ENCODE measurements at regions not wholly inside any gene's neighbourhood (a gene's known extent, or its start where the extent isn't known, plus 50 kb on each side); places are given as distances from the start of the nearest gene placed in this dataset.

- Histone ChIP-seq H3K56ac (replicated peaks; ENCODE audit: insufficient read length, low read depth, low read length) (no peak overlapping the region), H4K5ac (ENCODE audit: insufficient read length, low read depth, low read length) (no peak overlapping the region), H3K4ac (replicated peaks; ENCODE audit: insufficient read length, low read depth, low read length) (no peak overlapping the region), H3K4me1 (replicated peaks in 1 of 4; ENCODE audit: control insufficient read depth in 3 of 4, insufficient read depth in 4 of 4, low read length in 3 of 4) (no peaks in the 10 kb centered on the region), H2BK12ac (ENCODE audit: low read depth, low read length) (no peak overlapping the region), H3K27ac (ENCODE audit: low read depth, low read length) (no peak overlapping the region), H2BK5ac (ENCODE audit: low read depth, low read length) (no peak overlapping the region), H3K9ac (replicated peaks in 1 of 4; ENCODE audit: extremely low read depth in 1 of 4, low read depth in 3 of 4, low read length in 3 of 4) (no peak overlapping the region), H3K79me2 (ENCODE audit: control insufficient read depth in 1 of 2, insufficient read depth in 2 of 2, low read length in 2 of 2) (no peaks in the 10 kb centered on the region), H3K9me3 (ENCODE audit: insufficient read depth in 2 of 2, low read depth in 1 of 2, low read length in 1 of 2) (no peaks in the 10 kb centered on the region), H3K79me1 (ENCODE audit: low read depth, low read length) (no peaks in the 10 kb centered on the region), H3K36me3 (ENCODE audit: control insufficient read depth in 2 of 4, insufficient read depth in 4 of 4, low read length in 3 of 4) (no peaks in the 10 kb centered on the region), H2AK5ac (ENCODE audit: low read depth, low read length) (no peak overlapping the region), H3K4me3 (ENCODE audit: extremely low read depth in 1 of 4, insufficient read depth in 2 of 4, low read depth in 3 of 4, low read length in 4 of 4) (no peak overlapping the region), H3K4me2 (ENCODE audit: insufficient read depth in 1 of 2, low read depth in 2 of 2, low read length in 2 of 2) (no peak overlapping the region), H3K18ac (ENCODE audit: extremely low read depth, low read length) (no peak overlapping the region), H2BK120ac (replicated peaks; ENCODE audit: low read depth, low read length) (no peak overlapping the region), H4K91ac (replicated peaks; ENCODE audit: insufficient read length, low read length) (no peak overlapping the region), H3K23me2 (ENCODE audit: low read depth, low read length) (no peaks in the 10 kb centered on the region), H3K14ac (ENCODE audit: insufficient read length) (no peak overlapping the region), H2AFZ (ENCODE audit: low read length) (no peak overlapping the region), H3K27me3 (replicated peaks in 1 of 4; ENCODE audit: control insufficient read depth in 3 of 4, extremely low read depth in 1 of 4, insufficient read depth in 3 of 4, low read length in 3 of 4) (no peaks in the 10 kb centered on the region), H4K8ac (ENCODE audit: extremely low read depth, insufficient read depth, low read length) (no peak overlapping the region), H2BK15ac (ENCODE audit: low read length) (no peak overlapping the region), H2BK20ac (ENCODE audit: low read length) (no peak overlapping the region), H4K20me1 (replicated peaks in 1 of 2; ENCODE audit: control insufficient read depth in 1 of 2, insufficient read depth in 2 of 2, low read length in 2 of 2) (no peaks in the 10 kb centered on the region), H3K23ac (ENCODE audit: insufficient read length) (no peak overlapping the region)
- ChIA-PET POLR2A (ENCODE audit: partially characterized antibody) (no interaction called here), CTCF (ENCODE audit: partially characterized antibody) (interaction anchor here (1.6 kb wide), 1 partner anchor 47 kb away, joined by 5 read pairs; no protein-coding TSS in a partner anchor)
- no peak for FAIRE-seq
- DNase-seq (ENCODE audit: low read depth in 1 of 2, low spot score in 2 of 2), result no peak
- WGBS, 2 experiments (ENCODE audit: extremely low coverage in 1 of 2, insufficient coverage in 1 of 2, insufficient read length in 1 of 2, insufficient replicate concordance in 2 of 2, low coverage in 1 of 2, low lambda C conversion rate in 2 of 2, missing lambda C conversion rate in 1 of 2), result 72% methylated on average over 1 of the region's 1 CpG; no CpG with 5 or more reads in 1 of the 2 experiments
- no peak for TF ChIP-seq CHD2 (IDR thresholded peaks at IDR 0.05; ENCODE audit: low read length)
- TF ChIP-seq CREB1 (IDR thresholded peaks at IDR 0.05), result no peak
- no peak for TF ChIP-seq CTBP2 (IDR thresholded peaks at IDR 0.05; ENCODE audit: borderline replicate concordance, insufficient read depth, insufficient read length, low read length)
- no peak for TF ChIP-seq EZH2 (IDR thresholded peaks at IDR 0.05; ENCODE audit: low read depth, low read length, severe bottlenecking)
- TF ChIP-seq SAP30 (IDR thresholded peaks at IDR 0.05; ENCODE audit: insufficient read depth, insufficient replicate concordance, low read length), result no peak
- TF ChIP-seq CBX5 (IDR thresholded peaks at IDR 0.05; ENCODE audit: low read depth, low read length), result no peak
- no peak for TF ChIP-seq SP4 (IDR thresholded peaks at IDR 0.05; ENCODE audit: low read length)
- TF ChIP-seq BACH1 (IDR thresholded peaks at IDR 0.05; ENCODE audit: low read length), result no peak
- TF ChIP-seq TAF7 (optimal IDR thresholded peaks at IDR 0.05; ENCODE audit: borderline replicate concordance, low read depth, low read length), result no peak
- TF ChIP-seq SIN3A (conservative IDR thresholded peaks at IDR 0.05 in 1 of 2, IDR thresholded peaks at IDR 0.05 in 1 of 2; ENCODE audit: low read depth in 1 of 2, low read length in 2 of 2), result no peak
- TF ChIP-seq SP1 (IDR thresholded peaks at IDR 0.05; ENCODE audit: low read depth, low read length), result no peak
- TF ChIP-seq POLR2A (IDR thresholded peaks at IDR 0.05; ENCODE audit: control extremely low read depth in 1 of 2, low read depth in 2 of 2, low read length in 2 of 2), result no peak
- TF ChIP-seq SP2 (IDR thresholded peaks at IDR 0.05; ENCODE audit: low read length), result no peak
- no peak for TF ChIP-seq GTF2F1 (IDR thresholded peaks at IDR 0.05; ENCODE audit: borderline replicate concordance, low read depth, low read length)
- no peak for TF ChIP-seq RNF2 (IDR thresholded peaks at IDR 0.05; ENCODE audit: borderline replicate concordance, low read depth, low read length, missing control alignments, poor library complexity, severe bottlenecking)
- no peak for TF ChIP-seq RXRA (IDR thresholded peaks at IDR 0.05; ENCODE audit: insufficient read depth, low read depth, low read length)
Observed at GRCh38 chr1:55423376-55423775, 208.2 kb upstream of the USP24 start.
